Body of pancreas (tissue), 4 donors: ENCODE measurements at regions not wholly inside any gene's neighbourhood (a gene's known extent, or its start where the extent isn't known, plus 50 kb on each side); places are given as distances from the start of the nearest gene placed in this dataset.
"Not testable (repeated sequence)": the region's sequence is repeated elsewhere in the genome, so short reads cannot be mapped to it uniquely, and the experiment has no call there.

Experiments used
- ATAC-seq: fragments of 150-250 bp; one replicate; pipeline ENCODE4 v1.9.1; 2016
- DNase-seq, 4 donors: peaks; one replicate each; pipeline ENCODE4 v3.0.0-alpha.2; 2019
- H3K27ac ChIP-seq, 4 donors: fragments of 200-600 bp; sonication (generic); 1 replicate in 3 of 4; 2 replicates in 1 of 4; pipeline versions ENCODE4 v1.5.1 to v1.6.1; 2016 to 2019; ENCODE audit warnings: mild to moderate bottlenecking in 1 of 4, mixed read lengths in 1 of 4, moderate library complexity in 1 of 4
- H3K27me3 ChIP-seq, 2 donors: fragments of 200-600 bp; sonication (generic); one replicate each; pipeline ENCODE4 v1.6.0; 2016; ENCODE audit warnings: mild to moderate bottlenecking in 1 of 2
- H3K36me3 ChIP-seq, 2 donors: fragments of 200-600 bp; sonication (generic); replicated peaks in 1 of 2; 2 replicates each; pipeline ENCODE4 v1.5.1; 2016; ENCODE audit warnings: low read depth in 2 of 2; ENCODE audit not compliant: insufficient read depth in 1 of 2
- H3K4me1 ChIP-seq: fragments of 200-600 bp; sonication (generic); one replicate; pipeline ENCODE4 v1.6.0; 2016
- H3K4me3 ChIP-seq, 2 donors: fragments of 200-600 bp; sonication (generic); 1 replicate in 1 of 2; 2 replicates in 1 of 2; pipeline ENCODE4 v1.5.1; 2016 to 2019
- H3K9me3 ChIP-seq, 3 donors: fragments of 200-600 bp; sonication (generic); 1 replicate in 2 of 3; 2 replicates in 1 of 3; pipeline ENCODE4 v1.5.1; 2016
- CTCF ChIP-seq, 7 experiments: fragments of 450-650 bp in 4 of 7; fragments of 200-600 bp in 3 of 7; sonication (generic) in 3 of 7; IDR thresholded peaks; one replicate each; pipeline ENCODE4 v1.5.1; 2016 to 2019; ENCODE audit warnings: antibody characterized with exemption in 7 of 7
- POLR2A ChIP-seq, 3 donors: fragments of 450-650 bp; IDR thresholded peaks; one replicate each; pipeline ENCODE4 v1.6.1; 2016; ENCODE audit warnings: antibody characterized with exemption in 3 of 3, mild to moderate bottlenecking in 2 of 3
- WGBS, 2 donors: methylation state at CpG; one replicate each; pipeline ENCODE4 v1.1.5; 2017; 5-methylcytosine and 5-hydroxymethylcytosine counted together
- intact Hi-C: fragments of 100-400 bp; cut with DNase I; formaldehyde crosslinking; loops from one replicate; pipeline ENCODE4 v1.15.1; 2023

- DNase-seq, H3K9me3 ChIP-seq, intact Hi-C loops, H3K4me3 ChIP-seq, H3K27me3 ChIP-seq, H3K27ac ChIP-seq, H3K4me1 ChIP-seq, H3K36me3 ChIP-seq, ATAC-seq: not testable (repeated sequence)
- 66 to 75% methylated on average over 1 to 2 of the region's 2 CpGs for WGBS, 2 donors
These were observed 706.9 kb upstream of the ZNF722 start for GRCh38 chr7:63291758-63292157.

- H3K27me3 ChIP-seq, ATAC-seq: not testable (repeated sequence)
- WGBS, 2 donors, result 88 to 92% methylated on average over 6 to 10 of the region's 13 CpGs
These were observed 681.1 kb upstream of the ZNF722 start for GRCh38 chr7:63317595-63317994.

GRCh38 chr7:63348755-63349408 lies 649.8 kb upstream of the ZNF722 start:
- H3K36me3 ChIP-seq, H3K27ac ChIP-seq, H3K4me3 ChIP-seq, ATAC-seq, H3K4me1 ChIP-seq, intact Hi-C loops, H3K27me3 ChIP-seq, H3K9me3 ChIP-seq: not testable (repeated sequence)
- DNase-seq, result peak in 1 of 4 donors; percentile 5
- WGBS, 2 donors, result 79 to 80% methylated on average over 20 of the region's 31 CpGs

More at GRCh38 chr7:63317595-63317994, 681.1 kb upstream of the ZNF722 start:
- H3K36me3 ChIP-seq, intact Hi-C loops, H3K4me3 ChIP-seq, H3K9me3 ChIP-seq, H3K27ac ChIP-seq, H3K4me1 ChIP-seq: not testable (repeated sequence)
- peak in 2 of 4 donors; percentile 0 to 4 for DNase-seq

- H3K36me3 ChIP-seq, result no peaks in the 10 kb centered on the region
- 31 to 53% methylated on average over 2 of the region's 2 CpGs for WGBS, 2 donors
- H3K4me1 ChIP-seq, result no peaks in the 10 kb centered on the region
- ATAC-seq, result no peak
- H3K27ac ChIP-seq, result no peak overlapping the region
- TF ChIP-seq POLR2A (IDR thresholded peaks at IDR 0.05) (no peak), CTCF (IDR thresholded peaks at IDR 0.05) (no peak)
- intact Hi-C loops, result no loop called here
- H3K4me3 ChIP-seq, result no peak overlapping the region
- no peaks in the 10 kb centered on the region for H3K27me3 ChIP-seq
- no peak for DNase-seq
- no peaks in the 10 kb centered on the region for H3K9me3 ChIP-seq
These were observed 621.8 kb upstream of the ZNF722 start for GRCh38 chr7:63376873-63377272.

GRCh38 chr7:63394139-63394538 lies 604.5 kb upstream of the ZNF722 start:
- H3K36me3 ChIP-seq, H3K4me3 ChIP-seq, ATAC-seq, H3K4me1 ChIP-seq, DNase-seq, H3K9me3 ChIP-seq, H3K27ac ChIP-seq, H3K27me3 ChIP-seq, intact Hi-C loops: not testable (repeated sequence)
- no CpG with 5 or more reads among the region's 25 CpGs for WGBS, 2 donors

- H3K4me3 ChIP-seq, H3K27me3 ChIP-seq, intact Hi-C loops, H3K36me3 ChIP-seq, ATAC-seq, H3K27ac ChIP-seq, H3K4me1 ChIP-seq, H3K9me3 ChIP-seq: not testable (repeated sequence)
- DNase-seq, result peak in 1 of 4 donors; percentile 0
- 50% methylated on average over 1 of the region's 8 CpGs; no CpG with 5 or more reads in 1 of the 2 donors for WGBS, 2 donors
These were observed 590.8 kb upstream of the ZNF722 start for GRCh38 chr7:63407881-63408280.
